Motor neuron (in vitro differentiated cells): ENCODE measurements at regions not wholly inside any gene's neighbourhood (a gene's known extent, or its start where the extent isn't known, plus 50 kb on each side); places are given as distances from the start of the nearest gene placed in this dataset.

ENCODE experiments used
- ATAC-seq, 8 experiments: fragments of 200-7000 bp; cut with Tn5 transposase; replicated peaks in 6 of 8; 2 replicates each; pipeline ENCODE4 v1.8.0; 2021; ENCODE audit warnings: mild to moderate bottlenecking in 8 of 8, moderate library complexity in 8 of 8
- H3K27ac ChIP-seq, 2 donors: fragments of 250-450 bp; sonication (Bioruptor Pico); 2 replicates each; pipeline ENCODE4 v1.9.0; 2021; ENCODE audit warnings: antibody characterized with exemption in 2 of 2, mild to moderate bottlenecking in 2 of 2, moderate library complexity in 1 of 2
- H3K4me1 ChIP-seq, 2 donors: fragments of 250-450 bp; sonication (Bioruptor Pico); replicated peaks in 1 of 2; 2 replicates each; pipeline ENCODE4 v1.6.1; 2021; ENCODE audit warnings: antibody characterized with exemption in 2 of 2, mild to moderate bottlenecking in 2 of 2, moderate library complexity in 1 of 2
- H3K4me3 ChIP-seq, 5 donors: fragments of 250-450 bp; sonication (Bioruptor Pico); 2 replicates each; pipeline ENCODE4 v1.9.0; 2021; ENCODE audit warnings: antibody characterized with exemption in 5 of 5, mild to moderate bottlenecking in 5 of 5, moderate library complexity in 4 of 5
- WGBS, 10 experiments: fragments of 450-650 bp; shearing (Covaris generic); methylation state at CpG; one replicate each; pipeline ENCODE4 v1.0.0; 2022; 5-methylcytosine and 5-hydroxymethylcytosine counted together
- in situ Hi-C, 9 experiments: fragments of 400-800 bp; cut with MboI; loops; one replicate each; pipeline ENCODE4 v1.15.0; 2021; ENCODE audit warnings: low sequenced_read_pairs in 9 of 9, low pct_unique_long_range_greater_than_20kb in 2 of 9; ENCODE audit not compliant: unreplicated experiment in 9 of 9

DNA sequence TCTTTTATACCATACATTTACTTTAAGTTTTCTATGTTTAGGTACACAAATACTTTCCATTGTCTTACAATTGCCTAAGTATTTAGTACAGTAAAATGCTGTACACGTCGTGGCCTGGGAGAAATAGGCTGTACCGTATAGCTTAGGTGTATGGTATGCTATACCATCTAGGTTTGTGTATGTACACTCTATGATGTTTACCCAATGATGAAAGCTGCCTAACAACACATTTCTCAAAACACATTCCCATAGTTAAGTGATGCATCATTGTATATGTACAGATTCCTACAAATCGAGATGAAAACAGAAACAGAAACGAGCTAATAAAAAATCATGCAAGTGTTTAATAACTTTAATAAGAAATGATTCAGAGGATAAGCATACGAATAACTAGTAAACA, 51.6 kb downstream of the SPANXA2 start:
- H3K27ac ChIP-seq, result no peak overlapping the region
- in situ Hi-C loops, result no loop called here
- no peak overlapping the region for H3K4me3 ChIP-seq
- WGBS, 10 experiments, result 8 to 100% (median 67%) methylated on average over 1 to 6 of the region's 6 CpGs; no CpG with 5 or more reads in 2 of the 10 experiments
- H3K4me1 ChIP-seq, result no peaks in the 10 kb centered on the region
- ATAC-seq, result no peak

DNA sequence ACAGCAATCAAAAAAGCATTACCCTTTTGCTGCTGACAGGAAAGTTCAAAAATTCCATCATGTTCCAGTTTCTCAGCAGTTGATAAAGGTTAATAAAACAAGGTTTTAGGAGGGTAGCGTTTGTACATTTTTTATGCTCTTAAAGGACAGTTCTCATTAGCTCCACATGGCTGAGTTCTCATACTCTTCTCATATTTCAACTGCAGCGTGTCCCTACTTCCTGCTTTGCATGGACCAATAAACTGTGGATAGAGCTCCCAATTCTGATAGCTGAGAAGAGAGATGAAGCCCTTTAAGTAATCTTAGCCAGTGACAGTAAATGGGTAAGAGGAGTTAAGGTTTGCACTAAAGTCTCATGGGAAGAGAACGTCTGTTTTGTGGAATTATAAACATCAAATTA, 53.5 kb downstream of the SPANXA2 start:
- in situ Hi-C loops, result no loop called here
- peak in 1 of 8 experiments; percentile 32 for ATAC-seq
- H3K4me1 ChIP-seq, result no peaks in the 10 kb centered on the region
- WGBS, 10 experiments, result 0 to 60% (median 15%) methylated on average over 1 to 2 of the region's 3 CpGs; no CpG with 5 or more reads in 3 of the 10 experiments
- H3K4me3 ChIP-seq, result no peak overlapping the region
- H3K27ac ChIP-seq, result no peak overlapping the region
